Keratinocyte (primary cell): ENCODE measurements at regions not wholly inside any gene's neighbourhood (a gene's known extent, or its start where the extent isn't known, plus 50 kb on each side); places are given as distances from the start of the nearest gene placed in this dataset.

Experiments
- DNase-seq: peaks from one replicate; pipeline ENCODE4 v3.0.0-alpha.2; 2011; ENCODE audit warnings: low read depth, missing footprints, low spot score
- FAIRE-seq: peaks from 2 replicates; lab custom pipeline; 2011; peaks lifted over from hg19 to GRCh38; lab: Jason Lieb, UNC
- H2AFZ ChIP-seq: 2 replicates; pipeline ENCODE4 v1.6.0; 2012; ENCODE audit warnings: low read length, control low read depth, inconsistent platforms; ENCODE audit not compliant: control insufficient read depth
- H3K27ac ChIP-seq: 2 replicates; pipeline ENCODE4 v1.5.1; 2011; ENCODE audit warnings: low read length; ENCODE audit not compliant: control insufficient read depth, insufficient read depth
- H3K27me3 ChIP-seq: 3 replicates; pipeline ENCODE4 v1.6.0; 2011; ENCODE audit warnings: low read length; ENCODE audit not compliant: control insufficient read depth, insufficient read depth; ENCODE audit errors: extremely low read depth
- H3K36me3 ChIP-seq, 2 experiments: 2 replicates in 1 of 2; 3 replicates in 1 of 2; pipeline ENCODE4 v1.5.1; 2011; ENCODE audit warnings: low read length in 2 of 2, mild to moderate bottlenecking in 1 of 2; ENCODE audit not compliant: control insufficient read depth in 2 of 2, insufficient read depth in 2 of 2; ENCODE audit errors: extremely low read depth in 1 of 2
- H3K4me1 ChIP-seq: 3 replicates; pipeline ENCODE4 v1.5.1; 2011; ENCODE audit warnings: low read length; ENCODE audit not compliant: control insufficient read depth, insufficient read depth; ENCODE audit errors: extremely low read depth
- H3K4me2 ChIP-seq: 3 replicates; pipeline ENCODE4 v1.6.0; 2011; ENCODE audit warnings: low read depth, low read length; ENCODE audit not compliant: control insufficient read depth, insufficient read depth; ENCODE audit errors: extremely low read depth
- H3K4me3 ChIP-seq, 3 experiments: fragments of 200-600 bp in 1 of 3; sonication (generic) in 1 of 3; 2 replicates in 2 of 3; 3 replicates in 1 of 3; pipeline ENCODE4 v1.5.1; 2011 to 2016; ENCODE audit warnings: low read length in 3 of 3, mild to moderate bottlenecking in 3 of 3, control low read depth in 2 of 3, inconsistent platforms in 1 of 3, low read depth in 1 of 3, mixed read lengths in 1 of 3, mixed run types in 1 of 3, moderate library complexity in 1 of 3; ENCODE audit not compliant: control insufficient read depth in 2 of 3, insufficient read depth in 2 of 3; ENCODE audit errors: extremely low read depth in 1 of 3
- H3K79me2 ChIP-seq: 2 replicates; pipeline ENCODE4 v1.6.0; 2012; ENCODE audit warnings: low read length; ENCODE audit not compliant: control insufficient read depth, insufficient read depth
- H3K9ac ChIP-seq: 3 replicates; pipeline ENCODE4 v1.6.0; 2011; ENCODE audit warnings: low read length; ENCODE audit not compliant: control insufficient read depth, insufficient read depth; ENCODE audit errors: extremely low read depth
- H3K9me1 ChIP-seq: 3 replicates; pipeline ENCODE4 v1.6.0; 2011; ENCODE audit warnings: low read length; ENCODE audit not compliant: control insufficient read depth, insufficient read depth; ENCODE audit errors: extremely low read depth
- H3K9me3 ChIP-seq: 2 replicates; pipeline ENCODE4 v1.5.1; 2012; ENCODE audit warnings: low read depth, low read length; ENCODE audit not compliant: control insufficient read depth
- H4K20me1 ChIP-seq: 3 replicates; pipeline ENCODE4 v1.6.0; 2011; ENCODE audit warnings: low read length; ENCODE audit not compliant: control insufficient read depth, insufficient read depth; ENCODE audit errors: extremely low read depth
- CTCF ChIP-seq, 3 experiments: IDR thresholded peaks in 1 of 3; conservative IDR thresholded peaks in 1 of 3; optimal IDR thresholded peaks in 1 of 3; 2 replicates in 2 of 3; 3 replicates in 1 of 3; pipeline versions ENCODE3 to v1.5.1; 2011; ENCODE audit warnings: low read length in 3 of 3, mild to moderate bottlenecking in 3 of 3, moderate library complexity in 2 of 3, control low read depth in 1 of 3, inconsistent platforms in 1 of 3; ENCODE audit not compliant: insufficient read depth in 2 of 3; ENCODE audit errors: extremely low read depth in 1 of 3
- EZH2 ChIP-seq: IDR thresholded peaks from one replicate; pipeline ENCODE4 v1.6.1; 2012; ENCODE audit warnings: inconsistent platforms, mild to moderate bottlenecking, low read length, moderate library complexity
- dilution Hi-C: fragments of 300-500 bp; cut with MboI; formaldehyde crosslinking; loops from one replicate; pipeline ENCODE4 v1.7.0; 2020; ENCODE audit warnings: low sequenced_read_pairs; ENCODE audit not compliant: extremely low pct_ligation_motif_present

- dilution Hi-C loops: no loop called here
- no peak for FAIRE-seq
Observed at GRCh38 chr2:16101196-16101595, 160.8 kb downstream of the MYCN start.

DNA sequence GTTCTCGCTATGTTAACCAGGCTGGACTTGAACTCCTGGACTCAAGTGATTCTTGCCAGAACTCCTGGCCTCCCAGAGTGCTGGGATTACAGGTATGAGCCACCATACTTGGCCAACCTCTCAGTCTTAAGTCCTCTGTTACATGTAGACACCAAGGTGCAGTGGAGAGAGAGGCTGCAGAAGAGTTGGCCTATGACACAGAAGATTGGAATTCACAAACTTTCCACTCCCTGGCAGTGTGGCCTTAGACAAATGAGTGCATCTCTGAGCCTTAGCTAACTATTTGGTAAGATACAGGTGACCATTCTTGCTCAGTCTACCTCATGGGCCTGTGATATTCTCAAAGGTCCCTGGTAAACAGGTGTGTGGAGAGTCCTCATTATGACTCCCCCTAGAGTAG is 159.7 kb downstream of the MYCN start:
- no peak for FAIRE-seq
- Histone ChIP-seq H2AFZ (no peak overlapping the region), H3K9me1 (no peaks in the 10 kb centered on the region), H3K9ac (no peak overlapping the region), H3K36me3 (no peaks in the 10 kb centered on the region), H3K27ac (no peak overlapping the region), H3K9me3 (no peaks in the 10 kb centered on the region), H3K27me3 (no peaks in the 10 kb centered on the region), H3K4me2 (no peak overlapping the region), H3K4me1 (no peaks in the 10 kb centered on the region), H4K20me1 (no peaks in the 10 kb centered on the region), H3K79me2 (no peaks in the 10 kb centered on the region), H3K4me3 (no peak overlapping the region)
- dilution Hi-C loops: no loop called here
- DNase-seq: no peak
- TF ChIP-seq EZH2 (no peak), CTCF (optimal IDR thresholded peaks at IDR 0.05 in 1 of 3, IDR thresholded peaks at IDR 0.05 in 1 of 3, conservative IDR thresholded peaks at IDR 0.05 in 1 of 3; ENCODE audit: extremely low read depth in 1 of 3, insufficient read depth in 2 of 3, low read length in 3 of 3) (no peak)

More at GRCh38 chr2:16101196-16101595, 160.8 kb downstream of the MYCN start:
- Histone ChIP-seq H3K27me3 (no peaks in the 10 kb centered on the region), H2AFZ (no peak overlapping the region), H3K27ac (no peak overlapping the region), H3K9me1 (no peaks in the 10 kb centered on the region), H3K36me3 (no peaks in the 10 kb centered on the region), H3K9me3 (no peaks in the 10 kb centered on the region), H3K79me2 (no peaks in the 10 kb centered on the region), H3K4me1 (no peaks in the 10 kb centered on the region), H3K4me2 (no peak overlapping the region), H4K20me1 (no peaks in the 10 kb centered on the region), H3K9ac (no peak overlapping the region), H3K4me3 (no peak overlapping the region)
- TF ChIP-seq EZH2 (no peak), CTCF (optimal IDR thresholded peaks at IDR 0.05 in 1 of 3, IDR thresholded peaks at IDR 0.05 in 1 of 3, conservative IDR thresholded peaks at IDR 0.05 in 1 of 3; ENCODE audit: extremely low read depth in 1 of 3, insufficient read depth in 2 of 3, low read length in 3 of 3) (no peak)
- no peak for DNase-seq
